GM21515 (cell line): ENCODE measurements at regions not wholly inside any gene's neighbourhood (a gene's known extent, or its start where the extent isn't known, plus 50 kb on each side); places are given as distances from the start of the nearest gene placed in this dataset.

Experiments used
- ATAC-seq: cut with Tn5 transposase; IDR thresholded peaks from one replicate; pipeline ENCODE4 v1.9.1; 2021; ENCODE audit not compliant: unreplicated experiment

DNA sequence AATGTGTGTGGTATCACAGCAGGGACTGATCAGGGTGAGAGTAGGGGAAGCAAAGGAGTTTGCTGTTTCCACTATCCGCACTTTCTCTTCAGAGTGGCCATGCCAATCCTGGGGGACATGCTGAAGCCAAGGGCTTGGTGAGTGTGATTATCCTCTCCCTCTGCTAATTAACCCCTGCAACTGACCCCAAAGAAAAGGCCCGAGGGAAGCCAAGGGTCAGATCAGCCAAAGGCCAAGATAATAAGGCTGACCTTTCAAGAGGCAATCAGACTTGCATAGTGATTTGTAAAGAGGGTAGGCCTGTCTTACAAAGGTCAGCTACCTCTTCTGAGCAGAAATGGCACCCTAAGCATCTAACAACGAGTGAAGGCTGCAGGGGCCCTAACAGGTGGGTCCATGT is 420.5 kb upstream of the CPEB2 start:
- ATAC-seq: no peak

GRCh38 chr4:14582677-14583076 is 419.6 kb upstream of the CPEB2 start:
- no peak for ATAC-seq

GRCh38 chr4:14583331-14583730 is 418.9 kb upstream of the CPEB2 start:
- ATAC-seq: no peak

DNA sequence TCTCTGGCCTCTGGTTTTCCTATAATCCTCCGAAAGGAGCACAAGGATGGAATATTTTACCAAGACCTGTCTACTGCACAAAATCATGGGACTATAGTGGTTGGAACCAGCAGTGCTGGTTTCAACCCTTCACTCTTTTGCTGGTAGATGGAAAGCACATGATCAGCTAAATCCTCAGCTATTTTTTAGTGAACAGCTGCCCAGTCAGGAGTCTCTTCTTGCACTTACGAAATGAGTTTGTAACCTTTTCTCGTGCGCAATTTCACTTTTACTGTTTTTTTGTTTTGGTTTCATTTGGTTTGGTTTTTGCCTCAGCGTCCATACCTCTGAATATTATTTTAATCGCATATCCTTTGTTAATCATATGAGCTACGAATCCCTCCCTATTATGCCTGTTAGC is 418.5 kb upstream of the CPEB2 start:
- ATAC-seq: no peak

- ATAC-seq: no peak
These were observed 409.3 kb upstream of the CPEB2 start for GRCh38 chr4:14592950-14593349.

GRCh38 chr4:14596028-14596427 is 406.3 kb upstream of the CPEB2 start:
- ATAC-seq: no peak

- no peak for ATAC-seq
These were observed 405.8 kb upstream of the CPEB2 start for GRCh38 chr4:14596437-14596836.

DNA sequence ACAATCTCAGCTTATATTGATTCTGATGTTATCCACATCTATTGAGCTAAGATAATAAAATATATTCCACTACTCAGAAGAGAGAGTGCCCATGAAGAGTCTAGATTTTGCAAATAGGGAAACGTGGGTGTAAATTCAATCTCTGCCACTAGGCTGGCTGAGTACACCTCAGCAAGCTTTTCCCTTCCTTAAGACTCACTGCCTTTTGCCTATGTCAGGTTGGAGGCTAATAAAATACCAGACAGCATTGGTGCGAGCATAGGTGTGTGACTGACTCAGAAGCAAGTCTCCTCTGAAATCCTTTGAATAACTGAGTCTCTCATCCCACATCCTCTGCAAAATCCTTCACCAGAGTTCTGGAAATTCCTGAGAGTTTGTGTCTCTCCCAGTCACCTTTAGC is 405.4 kb upstream of the CPEB2 start:
- ATAC-seq: no peak

DNA sequence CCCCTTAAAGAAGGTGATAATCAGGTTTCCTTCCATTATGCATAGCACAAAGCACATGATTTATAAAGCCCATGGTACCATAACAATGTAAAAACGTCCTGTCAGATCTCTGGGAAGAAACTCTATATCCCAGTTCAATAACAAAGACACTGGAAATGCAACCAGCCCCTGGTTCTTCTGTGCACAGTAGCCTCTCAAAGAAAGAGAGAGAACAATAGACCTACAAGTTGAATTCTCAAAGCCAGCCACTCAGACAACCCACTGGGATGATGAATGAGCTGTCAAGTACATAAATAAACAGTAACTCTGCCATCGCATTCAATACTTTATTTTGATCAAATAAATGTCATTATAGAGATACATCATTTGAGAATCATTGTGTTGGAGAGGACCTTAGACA is 400.1 kb upstream of the CPEB2 start:
- no peak for ATAC-seq

GRCh38 chr4:14607001-14607400 is 395.3 kb upstream of the CPEB2 start:
- ATAC-seq: no peak

DNA sequence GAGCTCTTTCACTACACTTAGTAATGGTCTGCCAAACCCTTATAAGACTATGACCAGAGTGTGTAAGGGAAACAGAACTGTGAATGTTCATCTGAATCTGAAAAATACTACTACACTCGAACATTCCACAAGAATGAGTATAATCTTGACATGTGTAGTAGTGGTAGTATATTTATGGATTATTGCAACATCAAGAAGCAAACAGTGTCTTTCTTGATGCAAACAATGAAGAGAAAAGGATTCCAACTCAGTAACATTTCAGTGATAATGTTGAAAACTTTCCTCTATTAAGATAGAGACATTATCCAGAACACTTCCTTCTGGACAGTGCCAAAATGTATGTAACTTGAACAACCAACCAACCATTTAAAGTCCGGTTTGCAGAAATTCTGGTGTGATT is 394.7 kb upstream of the CPEB2 start:
- no peak for ATAC-seq

DNA sequence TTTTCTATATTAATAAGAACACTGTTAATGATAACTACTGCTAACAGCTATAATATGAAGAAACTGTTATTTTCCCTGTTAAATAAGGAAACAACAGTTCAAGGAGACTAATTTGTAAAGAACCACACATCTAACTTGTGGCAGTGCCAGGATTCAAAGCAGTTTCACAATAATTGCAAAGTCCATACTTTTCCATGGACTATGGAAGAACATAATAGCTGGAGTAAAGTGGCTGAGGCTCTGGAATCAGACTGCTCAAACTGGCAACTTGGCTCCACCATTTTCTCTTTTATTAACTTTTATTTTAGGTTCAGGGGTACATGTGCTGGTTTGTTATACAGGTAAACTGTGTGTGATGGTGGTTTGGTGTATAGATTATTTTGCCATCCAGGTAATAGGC is 393.7 kb upstream of the CPEB2 start:
- no peak for ATAC-seq

DNA sequence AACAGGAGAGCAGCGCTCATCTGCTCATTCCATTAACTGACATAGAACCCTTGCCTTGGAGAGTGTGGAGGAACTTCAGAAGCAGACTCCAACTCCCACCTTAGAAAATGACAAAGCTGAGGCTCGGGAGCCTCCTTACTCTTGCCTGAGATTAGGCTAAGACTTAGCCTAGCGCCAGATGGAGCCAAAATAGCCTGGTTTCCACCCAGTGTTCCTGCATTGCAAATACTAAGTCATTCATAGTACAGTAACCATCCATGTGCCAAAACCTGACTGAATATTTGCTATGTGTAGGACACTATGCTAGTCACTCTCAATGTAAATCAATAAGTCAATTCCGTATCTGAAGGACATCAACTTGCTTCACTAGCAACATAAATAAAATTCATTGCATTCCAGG is 387.4 kb upstream of the CPEB2 start:
- no peak for ATAC-seq

GRCh38 chr4:14615671-14616070 is 386.6 kb upstream of the CPEB2 start:
- no peak for ATAC-seq

GRCh38 chr4:14620567-14621141 is 381.6 kb upstream of the CPEB2 start:
- no peak for ATAC-seq

DNA sequence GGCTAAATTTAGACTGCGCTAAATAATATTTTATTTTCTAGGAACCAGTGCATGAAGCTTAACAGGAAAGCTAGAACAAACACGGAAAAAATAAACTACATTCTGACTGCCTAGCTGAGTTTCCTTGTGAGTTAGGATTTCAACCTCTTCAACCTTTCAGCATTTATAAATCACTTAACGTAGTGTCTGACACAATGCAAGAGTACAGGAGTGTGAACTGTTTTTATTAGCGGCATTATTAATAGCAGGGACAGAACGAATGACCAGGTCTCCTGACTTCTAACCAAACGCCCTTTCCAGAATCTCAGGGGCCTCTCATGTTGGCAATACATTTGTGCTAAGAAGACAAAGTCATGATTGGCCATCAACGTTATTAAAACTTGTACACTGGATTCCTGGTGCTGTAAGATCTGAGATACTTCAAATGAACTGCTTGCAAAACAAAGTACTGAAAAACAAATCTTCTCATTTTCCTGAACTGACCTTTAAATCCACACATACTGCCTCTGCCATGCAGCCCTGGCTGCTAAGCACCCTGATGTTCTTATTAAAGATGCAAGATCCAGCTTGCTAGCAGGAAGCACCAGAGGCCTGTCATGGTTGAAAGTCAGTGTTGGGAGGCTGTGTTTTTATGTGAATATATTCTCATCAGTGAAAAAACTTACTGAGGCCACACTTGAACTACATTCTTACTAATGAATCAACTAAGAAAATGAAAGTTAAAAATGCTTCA is 380.4 kb upstream of the CPEB2 start:
- no peak for ATAC-seq

DNA sequence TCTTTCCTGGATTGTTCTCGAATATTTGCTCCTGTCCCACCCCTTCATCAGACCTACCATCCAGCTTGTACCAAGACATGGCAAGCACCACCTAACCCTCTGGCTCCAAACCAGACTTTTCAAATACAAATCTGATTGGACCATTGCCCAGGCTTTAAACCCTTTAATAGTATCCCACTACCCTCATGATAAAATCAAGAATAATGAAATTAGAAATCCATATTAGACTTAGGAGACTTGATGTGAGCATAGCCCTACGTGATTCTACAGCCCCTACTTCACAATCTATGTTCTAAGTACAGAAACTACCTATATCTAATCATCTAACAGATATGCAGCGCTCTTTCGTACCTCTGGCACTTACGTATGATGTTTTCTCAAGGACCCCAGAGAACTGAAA is 375.2 kb upstream of the CPEB2 start:
- ATAC-seq: no peak

- ATAC-seq: no peak
These were observed 370.4 kb upstream of the CPEB2 start for GRCh38 chr4:14631806-14632440.

GRCh38 chr4:14636563-14636962 is 365.7 kb upstream of the CPEB2 start:
- ATAC-seq: no peak

GRCh38 chr4:14640476-14640875 is 361.8 kb upstream of the CPEB2 start:
- no peak for ATAC-seq

DNA sequence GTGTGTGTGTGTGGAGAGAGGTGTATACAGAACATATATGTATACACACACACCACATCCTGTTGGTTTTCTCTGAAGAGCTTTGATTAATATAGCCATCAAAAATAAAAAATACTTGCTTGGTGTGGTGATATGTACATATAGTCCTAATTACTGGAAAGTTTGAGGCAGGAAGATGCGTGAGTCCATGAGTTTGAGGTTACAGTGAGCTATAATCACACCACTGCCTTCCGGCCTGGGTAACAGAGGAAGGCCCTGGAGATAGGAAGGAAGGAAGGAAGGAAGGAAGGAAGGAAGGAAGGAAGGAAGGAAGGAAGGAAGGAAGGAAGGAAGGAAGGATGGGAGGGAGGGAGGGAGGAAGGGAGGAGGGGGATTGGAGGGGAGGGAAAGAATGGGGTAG is 360.4 kb upstream of the CPEB2 start:
- ATAC-seq: no peak

- ATAC-seq: no peak
These were observed 357.6 kb upstream of the CPEB2 start for GRCh38 chr4:14644580-14645282.
